Tibial nerve (tissue), 4 donors: ENCODE measurements at regions not wholly inside any gene's neighbourhood (a gene's known extent, or its start where the extent isn't known, plus 50 kb on each side); places are given as distances from the start of the nearest gene placed in this dataset.

Experiments
- DNase-seq, 2 donors: peaks; one replicate each; pipeline ENCODE4 v3.0.0-alpha.2; 2019; ENCODE audit warnings: low spot score in 2 of 2
- H3K27ac ChIP-seq, 4 donors: fragments of 200-600 bp; sonication (generic) in 3 of 4; one replicate each; pipeline ENCODE4 v1.5.1; 2017 to 2019; ENCODE audit warnings: mild to moderate bottlenecking in 1 of 4
- H3K27me3 ChIP-seq, 2 donors: fragments of 200-600 bp; sonication (generic) in 1 of 2; one replicate each; pipeline versions ENCODE4 v1.5.1 to v1.6.0; 2017 to 2019
- H3K36me3 ChIP-seq, 3 donors: fragments of 200-600 bp; sonication (generic); one replicate each; pipeline ENCODE4 v1.5.1; 2018 to 2019
- H3K4me1 ChIP-seq, 4 donors: fragments of 200-600 bp; sonication (generic) in 3 of 4; one replicate each; pipeline ENCODE4 v1.5.1; 2017 to 2019
- H3K4me3 ChIP-seq, 4 donors: fragments of 200-600 bp; sonication (generic) in 3 of 4; one replicate each; pipeline ENCODE4 v1.5.1; 2017 to 2019; ENCODE audit warnings: mild to moderate bottlenecking in 1 of 4, moderate library complexity in 1 of 4
- H3K9me3 ChIP-seq, 4 donors: fragments of 200-600 bp; sonication (generic) in 3 of 4; one replicate each; pipeline ENCODE4 v1.5.1; 2017 to 2019
- CTCF ChIP-seq, 5 experiments: fragments of 200-600 bp in 3 of 5; fragments of 450-650 bp in 2 of 5; sonication (generic) in 3 of 5; IDR thresholded peaks; one replicate each; pipeline ENCODE4 v1.5.1; 2016 to 2019; ENCODE audit warnings: antibody characterized with exemption in 5 of 5, mild to moderate bottlenecking in 3 of 5, moderate library complexity in 2 of 5
- EP300 ChIP-seq, 2 donors: sonication (generic); formaldehyde crosslinking; IDR thresholded peaks; one replicate each; pipeline ENCODE4 v1.6.1; 2017; ENCODE audit warnings: antibody characterized with exemption in 2 of 2, mild to moderate bottlenecking in 1 of 2
- POLR2A ChIP-seq, 2 donors: fragments of 450-650 bp; IDR thresholded peaks; one replicate each; pipeline ENCODE4 v1.6.1; 2017; ENCODE audit warnings: antibody characterized with exemption in 2 of 2, mild to moderate bottlenecking in 2 of 2, moderate library complexity in 2 of 2
- WGBS, 2 donors: methylation state at CpG; one replicate each; pipeline ENCODE4 v1.1.5; 2018; 5-methylcytosine and 5-hydroxymethylcytosine counted together

- H3K36me3 ChIP-seq = no peaks in the 10 kb centered on the region
- no peak for DNase-seq
- H3K27me3 ChIP-seq = no peaks in the 10 kb centered on the region
- no peaks in the 10 kb centered on the region for H3K4me1 ChIP-seq
- 49 to 51% methylated on average over 3 of the region's 3 CpGs for WGBS, 2 donors
- H3K9me3 ChIP-seq = no peaks in the 10 kb centered on the region
- no peak overlapping the region for H3K4me3 ChIP-seq
- no peak overlapping the region for H3K27ac ChIP-seq
- TF ChIP-seq CTCF (IDR thresholded peaks at IDR 0.05) (no peak), EP300 (IDR thresholded peaks at IDR 0.05) (no peak), POLR2A (IDR thresholded peaks at IDR 0.05) (no peak)
Measured at GRCh38 chr11:45512471-45513148, 152.8 kb downstream of the CHST1 start.

- no peaks in the 10 kb centered on the region for H3K4me1 ChIP-seq
- TF ChIP-seq EP300 (IDR thresholded peaks at IDR 0.05) (no peak), POLR2A (IDR thresholded peaks at IDR 0.05) (no peak), CTCF (IDR thresholded peaks at IDR 0.05) (no peak)
- no peak overlapping the region for H3K4me3 ChIP-seq
- H3K36me3 ChIP-seq = no peaks in the 10 kb centered on the region
- WGBS, 2 donors = 47 to 66% methylated on average over 9 of the region's 9 CpGs
- peaks cover 0 to 5% (median 0%) of the 10 kb centered on the region in 4 donors for H3K9me3 ChIP-seq
- H3K27ac ChIP-seq = no peak overlapping the region
- DNase-seq = no peak
- no peaks in the 10 kb centered on the region for H3K27me3 ChIP-seq
Measured at GRCh38 chr11:45511566-45511965, 153.9 kb downstream of the CHST1 start.

DNA sequence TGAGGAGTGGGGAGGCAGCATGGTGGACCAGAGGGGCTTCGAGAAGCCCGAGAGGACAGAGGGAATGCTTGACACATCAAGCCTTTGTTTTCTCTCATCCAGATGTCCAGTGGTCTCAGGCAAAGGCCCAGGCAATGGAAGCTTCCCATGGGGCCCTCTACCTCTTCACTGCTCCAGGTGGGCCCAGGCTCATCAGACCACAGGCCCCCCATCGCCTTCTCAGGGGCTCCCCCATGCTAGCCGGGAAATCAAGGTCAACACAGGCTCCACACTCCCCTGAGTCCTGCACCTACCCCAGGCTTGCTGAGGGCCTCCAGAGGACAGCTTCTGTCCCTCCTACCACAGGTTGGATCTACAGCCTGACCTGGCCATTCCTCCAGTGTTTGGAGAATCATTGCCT lies 157.5 kb downstream of the CHST1 start:
- Histone ChIP-seq H3K4me3 (no peak overlapping the region), H3K9me3 (peaks cover 0 to 9% (median 0%) of the 10 kb centered on the region in 4 donors), H3K36me3 (no peaks in the 10 kb centered on the region), H3K27ac (no peak overlapping the region), H3K4me1 (no peaks in the 10 kb centered on the region), H3K27me3 (no peaks in the 10 kb centered on the region)
- DNase-seq = no peak
- WGBS, 2 donors = 91 to 92% methylated on average over 4 of the region's 4 CpGs
- no peak for TF ChIP-seq CTCF (IDR thresholded peaks at IDR 0.05)

DNA sequence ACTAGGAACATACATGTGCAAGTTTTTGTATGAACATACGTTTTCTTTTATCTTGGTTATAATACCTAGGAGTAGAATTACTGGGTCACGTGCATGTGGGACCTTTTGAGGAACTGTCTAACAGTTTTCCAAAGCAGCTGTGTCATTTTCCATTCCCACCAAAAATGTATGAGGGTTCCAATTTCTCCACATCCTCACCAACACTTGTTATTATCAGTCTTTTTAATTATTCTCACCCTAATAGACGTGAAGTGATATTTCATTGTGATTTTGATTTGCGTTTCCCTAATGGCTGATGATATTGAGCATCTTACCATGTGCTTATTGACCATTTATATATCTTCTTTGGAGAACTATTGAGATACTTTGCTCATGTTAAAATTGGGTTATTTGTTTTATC lies 162.1 kb downstream of the CHST1 start:
- Histone ChIP-seq H3K4me1 (no peaks in the 10 kb centered on the region), H3K36me3 (no peaks in the 10 kb centered on the region), H3K9me3 (peaks cover 0 to 12% (median 0%) of the 10 kb centered on the region in 4 donors), H3K4me3 (no peak overlapping the region), H3K27ac (no peak overlapping the region), H3K27me3 (no peaks in the 10 kb centered on the region)
- WGBS, 2 donors = 84 to 94% methylated on average over 4 of the region's 4 CpGs
- DNase-seq = no peak
- TF ChIP-seq CTCF (IDR thresholded peaks at IDR 0.05) (no peak), EP300 (IDR thresholded peaks at IDR 0.05) (no peak), POLR2A (IDR thresholded peaks at IDR 0.05) (no peak)

DNA sequence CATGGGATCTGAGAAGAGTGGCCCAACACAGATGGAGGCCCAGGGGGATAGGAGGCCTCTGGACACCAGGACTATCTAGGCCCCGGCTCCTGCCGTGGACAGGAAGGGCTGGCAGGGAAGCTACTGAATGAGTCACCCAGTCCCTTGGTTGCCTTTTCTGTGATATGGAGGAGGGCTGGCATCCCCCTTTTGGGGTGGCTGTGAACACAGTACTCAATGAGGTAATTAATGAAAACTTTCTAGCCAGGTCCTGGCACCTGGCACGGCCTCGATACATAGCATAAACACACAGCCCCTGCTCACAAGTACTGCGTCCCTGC lies 163.2 kb downstream of the CHST1 start:
- 72 to 84% methylated on average over 5 of the region's 5 CpGs for WGBS, 2 donors
- DNase-seq = no peak
- H3K27ac ChIP-seq = no peak overlapping the region
- H3K4me3 ChIP-seq = no peak overlapping the region
- H3K36me3 ChIP-seq = no peaks in the 10 kb centered on the region
- no peak for TF ChIP-seq CTCF (IDR thresholded peaks at IDR 0.05)
- no peak for TF ChIP-seq POLR2A (IDR thresholded peaks at IDR 0.05)
- no peak for TF ChIP-seq EP300 (IDR thresholded peaks at IDR 0.05)
- H3K9me3 ChIP-seq = peaks cover 0 to 12% (median 0%) of the 10 kb centered on the region in 4 donors
- no peaks in the 10 kb centered on the region for H3K27me3 ChIP-seq
- no peaks in the 10 kb centered on the region for H3K4me1 ChIP-seq
